Right hindlimb (tissue), 1 donor: ENCODE measurements at regions not wholly inside any gene's neighbourhood (a gene's known extent, or its start where the extent isn't known, plus 50 kb on each side); places are given as distances from the start of the nearest gene placed in this dataset.
"Not testable (repeated sequence)": the region's sequence is repeated elsewhere in the genome, so short reads cannot be mapped to it uniquely, and the experiment has no call there.

Source experiments
- DNase-seq: peaks from one replicate; pipeline ENCODE4 v3.0.0-alpha.2; 2018

DNA sequence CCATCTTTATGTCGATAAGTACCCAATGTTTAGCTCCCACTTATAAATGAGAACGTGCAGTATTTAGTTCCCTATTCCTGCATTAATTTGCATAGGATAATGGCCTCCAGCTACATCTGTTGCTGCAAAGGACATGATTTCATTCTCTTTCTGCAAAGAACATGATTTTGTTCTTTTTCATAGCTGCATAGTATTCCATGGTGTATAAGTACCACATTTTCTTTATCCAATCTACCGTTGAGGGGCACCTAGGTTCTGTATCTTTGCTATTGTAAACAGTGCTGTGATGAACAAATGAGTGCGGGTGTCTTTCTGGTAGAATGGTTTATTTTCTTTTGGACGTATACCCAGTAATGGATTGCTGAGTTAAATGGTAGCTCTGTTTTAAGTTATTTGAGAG is 63.0 kb downstream of the HLX start:
- DNase-seq = no peak

DNA sequence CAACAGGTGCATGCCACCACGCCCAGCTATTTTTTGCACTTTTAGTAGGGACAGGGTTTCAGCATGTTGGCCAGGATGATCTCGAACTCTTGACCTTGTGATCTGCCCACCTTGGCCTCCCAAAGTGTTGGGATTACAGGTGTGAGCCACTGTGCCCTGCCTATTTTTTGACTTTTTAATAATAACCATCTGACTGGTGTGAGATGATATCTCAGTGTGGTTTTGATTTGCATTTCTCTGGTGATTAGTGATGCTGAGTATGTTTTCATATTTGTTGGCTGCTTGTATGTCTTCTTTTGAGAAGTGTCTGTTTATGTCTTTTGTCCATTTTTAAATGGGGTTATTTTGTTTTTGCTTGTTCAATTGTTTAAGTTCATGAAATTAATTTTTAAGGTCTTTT is 63.7 kb downstream of the HLX start:
- DNase-seq = not testable (repeated sequence)

DNA sequence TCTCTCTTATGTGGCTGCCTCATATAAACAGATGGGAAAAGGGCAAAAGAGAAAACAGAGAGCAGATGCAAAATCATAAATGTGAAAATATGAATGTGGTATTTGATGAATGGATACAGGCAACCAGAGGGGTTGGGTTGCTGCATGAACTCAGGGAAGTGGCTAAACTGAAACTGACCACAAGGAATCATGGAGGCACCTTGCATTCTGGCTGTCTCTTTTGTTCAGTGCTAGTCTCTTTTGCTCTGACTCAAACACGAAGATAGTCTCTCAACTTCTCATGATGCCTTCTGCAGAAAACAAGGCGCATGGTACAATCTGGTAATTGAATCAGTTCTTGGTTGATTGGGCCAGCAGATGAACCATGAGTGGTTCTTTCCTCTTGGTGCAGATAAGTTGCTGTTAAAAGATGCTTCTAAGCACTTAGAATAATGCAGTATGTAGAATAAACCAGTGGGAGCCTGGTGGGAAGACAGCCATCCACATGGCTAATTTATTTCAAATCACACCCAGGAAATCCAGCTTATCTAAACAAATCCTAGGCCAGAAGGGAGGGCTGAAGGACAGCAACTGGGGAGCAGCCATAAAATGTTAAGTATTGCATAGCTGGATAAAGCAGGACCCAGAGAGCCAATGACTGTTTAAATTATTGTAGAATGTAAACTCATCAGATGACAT is 64.2 kb downstream of the HLX start:
- no peak for DNase-seq

DNA sequence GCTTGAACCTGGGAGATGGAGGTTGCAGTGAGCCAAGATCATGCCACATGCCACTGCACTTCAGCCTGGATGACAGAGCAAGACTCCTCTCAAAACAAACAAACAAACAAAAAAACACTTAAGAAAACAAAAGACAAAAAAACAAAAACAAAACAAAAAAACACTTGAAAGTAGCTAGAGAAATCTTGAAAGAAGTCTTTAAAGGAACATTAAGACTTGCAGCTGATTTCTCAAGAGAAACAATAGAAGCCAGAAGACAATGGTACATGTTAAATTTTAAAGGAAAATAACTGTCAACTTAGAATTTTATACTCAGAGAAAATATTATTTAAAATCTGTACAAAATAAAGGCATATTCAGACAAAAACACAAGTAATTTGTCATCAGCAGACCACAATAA is 71.3 kb downstream of the HLX start:
- DNase-seq = no peak

DNA sequence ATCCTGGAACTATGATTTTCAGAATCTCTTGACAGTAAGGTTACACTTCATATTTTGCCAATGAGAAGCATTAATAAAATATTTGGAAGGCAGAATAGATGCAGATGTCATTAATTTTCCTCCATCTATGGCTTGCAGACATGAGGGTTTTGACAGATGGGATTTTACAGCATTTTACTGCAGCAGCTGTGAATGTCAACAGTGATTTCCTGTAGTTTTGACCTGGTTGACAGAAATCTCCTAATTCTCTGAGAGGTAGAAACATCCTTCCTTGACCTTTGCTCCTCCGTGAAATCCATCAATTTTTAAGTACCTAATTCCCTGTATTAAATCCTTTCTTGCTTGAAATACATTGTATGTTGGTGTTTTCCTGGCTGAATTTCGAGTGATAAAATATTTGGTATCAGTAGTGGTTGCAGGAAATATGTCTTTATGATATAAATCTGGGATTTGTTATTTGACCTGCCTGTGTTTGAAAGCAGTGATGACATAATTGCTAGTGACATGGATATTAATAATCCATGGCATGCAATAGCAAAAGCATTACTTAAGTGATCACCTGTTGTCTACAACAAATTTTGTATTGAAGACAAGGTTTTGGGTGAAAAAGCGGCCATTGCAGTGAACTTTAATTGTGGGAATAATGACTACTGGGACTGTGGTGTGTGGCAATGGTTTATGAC is 73.9 kb downstream of the HLX start:
- no peak for DNase-seq

DNA sequence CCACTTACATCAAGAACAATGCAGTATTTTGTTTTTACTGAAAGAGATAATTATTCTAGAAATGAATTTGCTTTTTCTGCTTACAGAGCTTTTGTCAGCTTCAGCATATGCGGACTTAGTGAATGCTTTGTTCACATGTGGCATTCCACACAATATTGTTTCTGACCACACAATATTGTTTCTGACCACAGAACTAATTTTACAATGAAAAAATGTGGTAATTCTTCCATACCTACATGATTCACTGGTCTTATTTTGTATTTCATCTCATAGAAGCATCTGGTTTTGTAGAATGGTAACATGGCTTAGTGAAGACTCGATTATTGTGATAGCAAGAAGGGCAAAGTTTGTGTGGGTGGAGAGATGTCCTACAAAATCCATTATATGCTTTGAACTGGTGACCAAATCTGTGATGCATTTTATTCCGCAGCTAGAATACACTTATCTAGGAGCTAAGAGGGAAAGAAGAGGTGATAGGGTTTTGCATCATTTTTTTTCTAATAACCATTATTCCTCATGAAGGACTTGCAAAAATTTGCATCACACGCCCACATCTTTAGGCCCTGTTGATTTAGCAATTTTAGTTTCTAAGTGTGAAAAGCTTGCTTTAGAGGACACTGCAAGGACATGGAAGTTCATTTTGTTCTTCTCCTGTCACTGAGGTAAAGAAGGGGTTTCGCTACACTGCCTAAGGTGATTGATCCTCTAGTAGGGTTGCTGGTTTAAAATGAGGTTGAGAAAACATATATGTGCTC is 75.3 kb downstream of the HLX start:
- DNase-seq = no peak

DNA sequence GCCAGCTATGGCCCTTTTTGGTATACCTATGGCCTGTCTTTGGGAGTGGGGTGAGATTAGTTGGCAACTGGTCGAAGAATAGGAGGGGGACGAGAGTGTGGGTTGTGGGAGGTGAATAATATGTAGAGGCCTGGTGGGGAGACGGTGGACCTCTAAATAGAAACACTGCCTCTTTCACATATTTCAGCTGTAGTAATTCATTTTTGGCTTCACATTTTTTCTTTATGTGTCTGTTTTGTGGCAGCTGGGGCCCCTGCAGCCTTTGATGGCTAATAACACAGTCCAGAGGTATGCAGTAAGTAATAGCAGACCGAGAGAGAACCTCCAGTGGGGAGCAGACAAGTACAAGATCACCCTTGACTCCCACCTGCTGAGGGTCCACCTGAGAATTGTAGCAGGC is 75.9 kb downstream of the HLX start:
- DNase-seq = no peak

DNA sequence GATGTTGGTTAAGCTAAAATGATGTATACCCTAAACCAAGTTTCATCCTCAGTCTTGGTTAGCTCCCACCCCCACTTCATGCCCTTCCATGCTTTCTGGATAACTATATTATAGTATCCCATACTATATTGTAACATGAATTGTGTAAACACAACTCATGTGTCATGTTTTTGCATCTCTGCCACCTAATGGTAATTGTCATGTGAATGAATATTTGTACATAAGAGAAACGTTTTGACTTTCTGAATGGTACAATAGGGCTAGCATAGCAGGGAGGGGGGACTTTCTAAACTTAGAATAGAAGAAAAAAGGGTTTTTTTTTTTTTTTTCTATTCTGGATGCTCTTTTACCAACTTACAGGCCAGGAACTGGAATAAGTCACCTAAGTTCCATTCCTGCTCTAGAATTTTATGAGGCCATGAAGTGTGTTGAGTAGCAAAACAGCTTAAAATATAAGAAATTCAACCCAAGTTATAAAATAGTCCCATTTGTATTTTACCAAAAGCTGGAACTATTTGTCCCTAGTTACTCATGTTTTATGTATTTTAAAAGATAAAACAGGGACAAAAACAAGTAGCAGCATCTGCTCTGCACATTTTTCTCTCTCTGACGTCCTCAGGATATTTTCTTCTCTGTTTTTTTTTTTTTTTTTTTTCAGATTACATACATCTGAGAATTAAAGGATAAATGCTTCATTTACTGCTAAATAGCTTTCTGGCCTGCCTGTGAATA is 77.4 kb downstream of the HLX start:
- DNase-seq = no peak

DNA sequence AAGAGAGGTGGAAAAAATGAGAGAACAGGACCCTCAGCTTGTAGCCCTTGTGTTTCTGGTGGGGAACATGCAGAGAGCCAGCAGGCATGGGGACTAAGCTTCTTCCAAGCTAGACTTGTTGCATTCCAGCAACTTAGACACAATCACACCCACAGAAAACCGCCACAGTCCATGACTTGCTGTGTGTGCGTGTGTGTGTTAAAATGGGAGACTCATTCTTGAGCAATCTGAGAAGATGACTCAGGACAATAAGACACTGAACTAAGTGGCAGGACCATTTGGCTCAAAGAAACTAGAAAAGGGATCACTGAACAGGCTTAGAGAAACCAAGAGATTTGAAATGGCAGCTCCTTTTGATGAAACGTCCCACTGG is 78.0 kb downstream of the HLX start:
- DNase-seq = no peak

DNA sequence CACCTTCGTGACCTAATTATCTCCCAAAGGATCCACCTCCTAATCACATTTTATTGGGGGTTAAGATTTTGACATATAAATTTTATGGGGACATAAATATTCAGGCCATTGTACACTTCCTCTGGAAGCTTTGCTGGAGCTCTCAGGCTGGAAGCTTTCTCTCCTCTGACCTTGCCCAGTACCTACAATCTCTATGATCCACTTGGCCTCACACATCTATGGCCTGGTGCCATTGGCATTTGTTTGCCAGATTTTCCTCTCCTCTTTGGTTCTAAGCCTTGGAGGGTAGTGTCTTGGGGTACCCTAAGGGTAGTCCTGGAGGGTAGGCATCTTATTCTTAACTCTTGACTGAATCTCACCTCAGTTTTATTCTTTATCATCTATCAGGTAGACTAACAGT is 79.0 kb downstream of the HLX start:
- DNase-seq = no peak

DNA sequence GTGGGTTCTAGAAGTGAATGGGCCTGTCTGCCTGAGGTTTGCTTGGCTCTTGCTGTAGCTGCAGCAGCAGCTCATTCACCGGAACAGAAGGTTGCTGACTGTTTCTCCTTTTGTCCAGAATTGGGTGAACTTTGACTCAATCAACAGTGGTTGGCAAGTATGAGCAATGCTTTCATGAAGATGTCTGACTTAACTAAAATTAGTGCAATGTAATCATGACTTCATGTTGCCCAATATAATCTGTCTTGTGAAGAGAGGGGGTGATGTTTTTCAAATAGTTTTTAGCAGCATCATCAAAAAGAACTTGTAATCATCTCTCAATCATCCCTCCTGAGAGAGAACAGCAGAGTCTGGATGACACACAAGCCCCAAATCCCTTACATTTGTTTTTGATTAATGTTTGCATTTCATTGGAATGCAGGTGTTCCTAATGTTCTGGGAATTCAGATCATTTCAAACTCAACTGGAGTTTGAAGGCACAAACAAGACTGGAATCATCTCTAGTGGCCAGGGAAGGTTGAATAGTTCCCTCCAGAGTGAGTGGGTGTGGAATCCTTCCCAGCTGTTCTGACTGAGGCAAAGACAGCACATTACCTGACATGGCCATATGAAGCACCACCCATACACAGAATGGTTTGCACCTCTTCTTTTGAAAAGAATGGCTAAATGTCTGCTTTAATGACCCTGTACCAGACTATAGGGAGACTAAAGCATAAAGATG is 82.9 kb downstream of the HLX start:
- DNase-seq = no peak

DNA sequence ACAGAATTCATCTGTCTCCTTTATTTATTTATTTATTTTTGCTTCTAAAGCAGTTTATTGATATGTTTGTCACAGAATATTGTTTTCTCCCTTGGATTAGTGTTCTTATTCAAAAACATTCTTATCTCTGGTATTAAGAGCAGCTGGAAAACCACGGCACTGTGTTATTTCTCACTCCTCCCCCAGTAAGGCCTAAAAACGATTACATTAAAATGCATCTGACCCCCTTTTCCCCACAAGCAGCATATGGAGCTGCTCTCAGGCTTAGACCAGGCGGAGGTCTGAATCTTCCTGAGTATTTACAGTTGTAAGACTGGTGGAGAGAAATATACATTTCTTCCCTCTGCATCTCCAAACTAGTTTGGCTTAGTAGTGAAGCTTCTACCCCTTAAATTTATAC is 86.8 kb downstream of the HLX start:
- no peak for DNase-seq

DNA sequence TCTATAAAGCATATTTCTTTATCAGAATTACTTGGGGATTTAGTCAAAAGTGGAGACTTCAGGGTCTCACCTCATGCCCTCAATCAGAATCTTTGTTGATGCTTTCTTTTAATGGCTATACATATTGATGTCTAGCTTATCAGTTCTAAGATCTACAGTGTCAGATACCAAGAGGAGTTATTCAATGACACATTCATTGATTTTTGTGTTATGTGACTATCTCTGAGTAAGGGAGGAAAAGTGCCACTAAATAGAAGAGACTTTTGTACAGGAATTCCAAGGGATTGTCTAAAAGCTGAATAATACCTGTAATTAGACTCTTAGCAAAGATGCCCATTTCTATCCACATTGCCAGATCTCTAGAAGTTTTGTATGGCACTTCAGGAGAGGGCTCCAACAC is 87.2 kb downstream of the HLX start:
- no peak for DNase-seq

DNA sequence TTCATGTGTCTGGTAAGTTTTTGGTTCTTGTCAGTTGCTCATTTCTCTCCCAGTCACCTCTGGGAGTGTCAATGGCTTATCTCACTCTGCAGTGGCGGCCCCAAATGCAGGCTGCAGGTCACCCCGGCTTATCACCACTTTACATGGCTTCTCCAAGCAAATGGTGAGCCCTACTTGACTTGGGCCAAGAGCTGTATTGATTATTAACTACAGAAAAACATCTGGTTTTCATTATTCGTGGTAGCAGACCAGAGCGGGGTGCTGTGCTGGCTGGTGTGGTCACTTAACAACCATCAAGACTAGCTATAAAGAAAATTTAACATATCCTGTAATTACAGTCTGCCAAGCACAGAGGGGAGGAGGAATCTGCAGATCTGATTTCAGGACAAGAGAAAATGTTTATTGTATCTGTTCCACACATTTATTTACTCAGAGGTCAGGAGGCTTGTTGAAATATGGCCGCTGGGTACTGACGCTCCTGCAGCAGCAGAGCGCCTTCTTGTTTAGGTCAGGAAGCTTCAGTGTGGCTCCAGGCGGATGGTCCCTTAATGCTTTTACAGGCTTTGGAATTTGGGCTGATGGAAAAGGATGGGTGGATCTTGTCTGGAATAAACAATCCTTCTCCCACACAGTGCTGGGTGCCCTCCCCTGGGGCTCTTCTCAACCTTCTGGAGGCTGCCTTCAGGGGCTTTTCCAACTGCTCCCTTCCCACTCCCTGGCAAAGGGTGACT is 87.8 kb downstream of the HLX start:
- no peak for DNase-seq

DNA sequence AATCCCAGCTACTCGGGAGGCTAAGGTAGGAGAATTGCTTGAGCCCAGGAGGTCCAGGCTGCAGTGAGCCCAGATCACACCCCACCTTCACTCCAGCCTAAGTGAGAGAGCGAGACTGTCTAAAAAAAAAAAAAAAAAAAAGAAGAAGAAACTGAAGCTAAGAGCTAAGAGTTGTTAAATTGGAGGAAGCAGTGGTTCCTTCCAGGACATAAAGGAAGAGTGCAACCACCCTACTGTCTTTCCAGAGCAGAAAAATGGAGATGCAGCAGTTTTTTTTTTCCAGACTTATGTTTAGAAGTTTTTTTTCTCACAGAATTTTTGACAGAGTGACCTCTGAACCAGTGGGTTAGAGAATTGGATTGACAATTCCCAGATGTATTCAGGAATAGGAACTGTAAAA is 88.7 kb downstream of the HLX start:
- DNase-seq = no peak

DNA sequence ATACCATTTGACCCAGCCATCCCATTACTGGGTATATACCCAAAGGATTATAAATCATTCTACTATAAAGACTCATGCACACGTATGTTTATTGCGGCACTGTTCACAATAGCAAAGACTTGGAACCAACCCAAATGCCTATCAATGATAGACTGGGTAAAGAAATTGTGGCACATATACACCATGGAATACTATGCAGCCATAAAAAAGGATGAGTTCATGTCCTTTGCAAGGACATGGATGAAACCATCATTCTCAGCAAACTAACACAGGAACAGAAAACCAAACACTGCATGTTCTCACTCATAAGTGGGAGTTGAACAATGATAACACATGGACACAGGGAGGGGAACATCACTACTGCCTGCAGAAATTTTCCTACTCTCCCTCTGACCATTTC is 90.0 kb downstream of the HLX start:
- DNase-seq = not testable (repeated sequence)

DNA sequence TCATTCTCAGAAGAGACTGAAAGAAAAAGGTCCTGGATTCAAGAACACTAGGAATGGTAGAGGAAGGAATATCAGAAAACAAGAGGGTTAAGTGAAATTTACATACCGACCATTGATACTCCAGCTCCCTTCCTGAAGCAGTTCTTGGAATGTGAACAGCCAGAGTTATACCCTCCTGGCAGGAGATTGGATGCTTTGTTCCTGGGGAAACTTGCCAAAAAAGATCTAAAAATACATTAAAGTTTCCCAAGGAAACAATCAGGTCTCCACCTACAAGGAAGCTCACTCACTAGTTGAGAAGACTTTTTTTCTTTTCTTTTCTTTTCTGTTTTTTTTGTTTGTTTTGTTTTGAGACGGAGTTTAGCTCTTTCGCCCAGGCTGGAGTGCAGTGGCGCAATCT is 91.1 kb downstream of the HLX start:
- DNase-seq = no peak

DNA sequence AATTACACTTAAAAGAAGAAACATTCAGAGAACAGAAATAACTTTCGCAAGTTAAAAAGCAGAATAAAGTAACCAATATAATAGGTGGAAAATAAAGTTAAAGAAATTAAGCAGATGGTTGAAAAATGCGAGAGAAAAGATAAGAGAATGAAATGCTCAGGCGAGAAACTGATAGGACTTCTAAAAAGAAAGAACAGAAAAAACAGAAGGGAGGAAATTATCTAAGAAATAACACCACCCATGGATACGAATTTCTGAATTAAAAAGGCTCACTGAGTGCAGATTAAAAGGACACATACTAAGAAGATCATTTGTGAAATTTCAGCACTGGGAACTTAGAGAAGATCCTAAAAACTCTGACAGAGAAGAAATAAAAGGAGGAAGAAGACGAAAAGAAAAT is 92.0 kb downstream of the HLX start:
- DNase-seq = no peak

DNA sequence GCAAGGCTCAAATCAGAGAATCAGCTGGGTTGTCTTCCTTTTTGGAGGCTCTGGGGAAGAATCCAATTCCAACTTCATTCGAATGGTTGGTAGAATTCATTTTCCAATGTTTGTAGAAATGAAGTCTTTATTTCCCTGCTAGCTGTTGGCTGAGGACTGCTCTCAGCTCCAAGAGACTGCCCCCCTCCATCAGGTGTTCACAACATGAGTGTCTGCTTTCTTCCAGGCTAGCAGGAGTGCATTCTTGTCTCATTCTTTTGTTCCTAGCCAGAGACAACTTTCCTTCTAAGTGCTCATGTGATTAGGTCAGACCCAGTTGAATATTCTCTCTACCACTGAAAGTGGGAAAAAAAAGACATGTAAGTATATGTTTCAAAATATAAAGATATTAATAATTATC is 95.2 kb downstream of the HLX start:
- DNase-seq = no peak

DNA sequence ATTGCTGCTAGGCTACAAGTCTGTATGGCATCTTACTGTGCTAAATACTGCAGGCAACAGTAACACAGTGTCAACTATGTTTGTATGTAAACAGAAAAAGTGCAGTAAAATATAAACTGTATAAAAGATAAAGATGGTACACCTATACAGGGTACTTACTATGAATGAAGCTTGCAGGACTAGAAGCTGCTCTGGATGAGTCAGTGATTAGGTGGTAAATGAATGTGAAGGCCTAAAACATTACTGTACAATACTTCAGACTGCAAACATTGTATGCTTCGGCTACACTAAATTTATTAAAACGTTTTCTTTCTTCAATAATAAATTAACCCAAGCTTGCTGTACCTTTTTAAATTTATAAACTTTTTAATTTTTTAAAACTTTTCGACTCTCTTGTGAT is 97.1 kb downstream of the HLX start:
- no peak for DNase-seq

DNA sequence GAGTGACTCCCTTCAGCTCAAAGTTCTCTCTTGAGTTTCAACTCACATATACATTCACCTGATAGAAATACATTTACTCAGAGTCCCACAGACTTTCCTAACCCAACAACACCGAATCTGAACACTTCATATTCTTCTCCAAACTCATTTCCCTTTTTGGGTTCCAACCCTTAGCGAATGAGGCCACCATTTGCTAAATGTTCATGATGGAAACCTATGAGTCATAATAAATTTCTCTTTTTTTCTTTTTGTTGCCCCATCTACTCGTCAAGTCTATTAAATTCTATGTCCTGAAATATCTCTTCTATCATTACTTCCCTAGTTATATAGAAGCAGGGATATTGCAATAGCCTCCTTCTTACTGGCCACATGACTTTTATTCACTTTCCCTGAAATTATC is 100.1 kb downstream of the HLX start:
- DNase-seq = no peak

DNA sequence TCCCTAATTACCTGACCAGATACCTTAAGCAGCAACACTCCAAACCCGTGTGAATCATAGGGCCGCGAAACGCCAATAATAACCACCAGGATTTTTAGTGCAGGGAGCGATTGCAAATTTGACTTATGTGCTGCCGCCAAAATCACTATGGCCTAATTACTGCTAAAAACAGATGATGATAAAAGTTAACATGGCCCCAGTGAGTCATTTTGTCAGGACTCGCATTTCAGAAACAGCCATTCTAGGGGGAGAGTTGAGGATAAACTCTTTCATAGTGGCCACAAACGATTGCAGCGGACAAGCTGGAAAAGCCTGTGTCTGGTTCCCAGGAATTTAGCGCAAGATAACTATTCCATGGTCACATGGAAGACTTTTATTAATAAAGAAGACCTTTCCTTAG is 103.4 kb downstream of the HLX start:
- DNase-seq = no peak
